HG02852 (cell line): ENCODE measurements at regions not wholly inside any gene's neighbourhood (a gene's known extent, or its start where the extent isn't known, plus 50 kb on each side); places are given as distances from the start of the nearest gene placed in this dataset.
"Not testable (repeated sequence)": the region's sequence is repeated elsewhere in the genome, so short reads cannot be mapped to it uniquely, and the experiment has no call there.

Source experiments
- ATAC-seq: cut with Tn5 transposase; IDR thresholded peaks from one replicate; pipeline ENCODE4 v1.9.1; 2021; ENCODE audit warnings: mild to moderate bottlenecking, moderate library complexity; ENCODE audit not compliant: unreplicated experiment

- ATAC-seq = no peak
Observed at GRCh38 chr3:72052841-72053409, 268.0 kb upstream of the PROK2 start.

- no peak for ATAC-seq
Observed at GRCh38 chr3:72050771-72051170, 265.8 kb upstream of the PROK2 start.

GRCh38 chr3:72050048-72050632 is 265.2 kb upstream of the PROK2 start:
- ATAC-seq = no peak

GRCh38 chr3:72049300-72049699 is 264.4 kb upstream of the PROK2 start:
- ATAC-seq = no peak

GRCh38 chr3:72048873-72049272 is 263.9 kb upstream of the PROK2 start:
- ATAC-seq = no peak

GRCh38 chr3:72047221-72047871 is 262.4 kb upstream of the PROK2 start:
- no peak for ATAC-seq

GRCh38 chr3:72044231-72044855 is 259.4 kb upstream of the PROK2 start:
- no peak for ATAC-seq

GRCh38 chr3:72043204-72044133 is 258.5 kb upstream of the PROK2 start:
- ATAC-seq = peak; percentile 76

- ATAC-seq = no peak
Observed at GRCh38 chr3:72042397-72043203, 257.7 kb upstream of the PROK2 start.

- no peak for ATAC-seq
Observed at GRCh38 chr3:72041511-72041910, 256.6 kb upstream of the PROK2 start.

- no peak for ATAC-seq
Observed at GRCh38 chr3:72041076-72041475, 256.1 kb upstream of the PROK2 start.

GRCh38 chr3:72039677-72040076 is 254.7 kb upstream of the PROK2 start:
- ATAC-seq = no peak

GRCh38 chr3:72036899-72037298 is 252.0 kb upstream of the PROK2 start:
- ATAC-seq = no peak

- ATAC-seq = no peak
Observed at GRCh38 chr3:72035606-72036005, 250.7 kb upstream of the PROK2 start.

GRCh38 chr3:72034986-72035385 is 250.0 kb upstream of the PROK2 start:
- ATAC-seq = no peak

- peak; percentile 68 for ATAC-seq
Observed at GRCh38 chr3:72033666-72034428, 248.9 kb upstream of the PROK2 start.

GRCh38 chr3:72032441-72033135 is 247.6 kb upstream of the PROK2 start:
- no peak for ATAC-seq

GRCh38 chr3:72031581-72031980 is 246.6 kb upstream of the PROK2 start:
- ATAC-seq = no peak

- ATAC-seq = not testable (repeated sequence)
Observed at GRCh38 chr3:72030296-72030695, 245.3 kb upstream of the PROK2 start.
